OCI-LY7 (cell line): ENCODE measurements at regions not wholly inside any gene's neighbourhood (a gene's known extent, or its start where the extent isn't known, plus 50 kb on each side); places are given as distances from the start of the nearest gene placed in this dataset.

ENCODE experiments used
- BruUV-seq: library from RNA; stranded (reverse); fragments of 400-500 nt; replicated peaks from 2 replicates; lab custom pipeline; 2021; lab: Mats Ljungman, UMichigan
- CTCF ChIA-PET: fragments of 300-600 bp; sonication (Branson Sonifier 250); formaldehyde crosslinking; loops from one replicate; lab custom pipeline; 2022; ENCODE audit warnings: antibody characterized with exemption; ENCODE audit not compliant: unreplicated experiment; lab: Charles Lee
- POLR2A ChIA-PET: fragments of 300-600 bp; sonication (Branson Sonifier 250); formaldehyde crosslinking; loops from one replicate; lab custom pipeline; 2022; ENCODE audit warnings: antibody characterized with exemption; lab: Charles Lee
- DNase-seq: peaks from one replicate; pipeline ENCODE4 v3.0.0-alpha.2; 2015; ENCODE audit warnings: low spot score
- H2AFZ ChIP-seq: fragments of 200-600 bp; sonication (generic), shearing (Covaris generic); 2 replicates; pipeline ENCODE4 v1.6.1; 2014; ENCODE audit warnings: mild to moderate bottlenecking, antibody characterized with exemption, low read length, moderate library complexity
- H3K27ac ChIP-seq: fragments of 200-600 bp; sonication (generic); 2 replicates; pipeline ENCODE4 v1.5.1; 2014; ENCODE audit warnings: mixed run types, low read depth, mild to moderate bottlenecking, moderate library complexity, low read length, inconsistent platforms; ENCODE audit not compliant: poor library complexity, severe bottlenecking
- H3K36me3 ChIP-seq: fragments of 200-600 bp; sonication (generic); 2 replicates; pipeline ENCODE4 v1.6.1; 2014; ENCODE audit warnings: mild to moderate bottlenecking, antibody characterized with exemption, low read length, moderate library complexity, mixed read lengths; ENCODE audit not compliant: insufficient read depth
- H3K4me1 ChIP-seq: fragments of 200-600 bp; sonication (generic); 2 replicates; pipeline ENCODE4 v1.5.1; 2014; ENCODE audit warnings: mild to moderate bottlenecking, low read length; ENCODE audit not compliant: insufficient read depth, poor library complexity, severe bottlenecking
- H3K4me2 ChIP-seq: fragments of 200-600 bp; sonication (generic); 2 replicates; pipeline ENCODE4 v1.6.1; 2014; ENCODE audit warnings: mild to moderate bottlenecking, low read length
- H3K4me3 ChIP-seq: fragments of 200-600 bp; sonication (generic); 2 replicates; pipeline ENCODE4 v1.5.1; 2014; ENCODE audit warnings: mild to moderate bottlenecking, low read depth, low read length; ENCODE audit not compliant: poor library complexity, severe bottlenecking
- H3K79me2 ChIP-seq: fragments of 200-600 bp; sonication (generic); 2 replicates; pipeline ENCODE4 v1.6.1; 2016; ENCODE audit warnings: low read depth, mild to moderate bottlenecking, low read length, moderate library complexity, mixed read lengths; ENCODE audit not compliant: insufficient read depth
- H3K9me2 ChIP-seq: fragments of 200-600 bp; sonication (generic); 2 replicates; pipeline ENCODE4 v1.6.1; 2016; ENCODE audit warnings: mild to moderate bottlenecking, low read length, mixed read lengths; ENCODE audit not compliant: insufficient read depth
- H3K9me3 ChIP-seq: fragments of 200-600 bp; sonication (generic); 2 replicates; pipeline ENCODE4 v1.6.1; 2014; ENCODE audit warnings: mild to moderate bottlenecking, mixed run types, low read length, mixed read lengths
- H4K20me1 ChIP-seq: fragments of 200-600 bp; sonication (generic); 2 replicates; pipeline ENCODE4 v1.6.1; 2014; ENCODE audit warnings: mild to moderate bottlenecking, antibody characterized with exemption, low read length, moderate library complexity, mixed read lengths; ENCODE audit not compliant: insufficient read depth
- EZH2phosphoT487 ChIP-seq: fragments of 200-600 bp; sonication (generic); IDR thresholded peaks from 2 replicates; pipeline ENCODE4 v1.6.1; 2018; ENCODE audit warnings: low read depth, borderline replicate concordance, mild to moderate bottlenecking, mixed run types, antibody characterized with exemption, low read length, moderate library complexity, mixed read lengths
- intact Hi-C: fragments of 100-400 bp; cut with micrococcal nuclease; formaldehyde crosslinking; loops from one replicate; pipeline ENCODE4 v1.10.0; 2022; ENCODE audit not compliant: unreplicated experiment
- TF ChIP-seq, protein P1 (sequence below): fragments of 200-600 bp; sonication (generic); conservative IDR thresholded peaks from 2 replicates; pipeline ENCODE4 v1.5.1; 2014; ENCODE audit warnings: mild to moderate bottlenecking, antibody characterized with exemption, low read length, moderate library complexity, mixed read lengths

GRCh38 chr4:141497627-141498026 is 138.8 kb upstream of the IL15 start:
- no peak overlapping the region for H3K27ac ChIP-seq
- ChIA-PET POLR2A (no interaction called here), CTCF (no interaction called here)
- no peak overlapping the region for H3K4me2 ChIP-seq
- H3K4me1 ChIP-seq: no peaks in the 10 kb centered on the region
- H3K9me3 ChIP-seq: no peaks in the 10 kb centered on the region
- no TSS peak for BruUV-seq
- TF ChIP-seq, protein P1, sequence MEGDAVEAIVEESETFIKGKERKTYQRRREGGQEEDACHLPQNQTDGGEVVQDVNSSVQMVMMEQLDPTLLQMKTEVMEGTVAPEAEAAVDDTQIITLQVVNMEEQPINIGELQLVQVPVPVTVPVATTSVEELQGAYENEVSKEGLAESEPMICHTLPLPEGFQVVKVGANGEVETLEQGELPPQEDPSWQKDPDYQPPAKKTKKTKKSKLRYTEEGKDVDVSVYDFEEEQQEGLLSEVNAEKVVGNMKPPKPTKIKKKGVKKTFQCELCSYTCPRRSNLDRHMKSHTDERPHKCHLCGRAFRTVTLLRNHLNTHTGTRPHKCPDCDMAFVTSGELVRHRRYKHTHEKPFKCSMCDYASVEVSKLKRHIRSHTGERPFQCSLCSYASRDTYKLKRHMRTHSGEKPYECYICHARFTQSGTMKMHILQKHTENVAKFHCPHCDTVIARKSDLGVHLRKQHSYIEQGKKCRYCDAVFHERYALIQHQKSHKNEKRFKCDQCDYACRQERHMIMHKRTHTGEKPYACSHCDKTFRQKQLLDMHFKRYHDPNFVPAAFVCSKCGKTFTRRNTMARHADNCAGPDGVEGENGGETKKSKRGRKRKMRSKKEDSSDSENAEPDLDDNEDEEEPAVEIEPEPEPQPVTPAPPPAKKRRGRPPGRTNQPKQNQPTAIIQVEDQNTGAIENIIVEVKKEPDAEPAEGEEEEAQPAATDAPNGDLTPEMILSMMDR: no peak
- TF ChIP-seq EZH2phosphoT487: no peak
- intact Hi-C loops: no loop called here
- no peaks in the 10 kb centered on the region for H4K20me1 ChIP-seq
- H2AFZ ChIP-seq: no peak overlapping the region
- H3K9me2 ChIP-seq: no peaks in the 10 kb centered on the region
- DNase-seq: no peak
- no peaks in the 10 kb centered on the region for H3K79me2 ChIP-seq
- H3K4me3 ChIP-seq: no peak overlapping the region
- no peaks in the 10 kb centered on the region for H3K36me3 ChIP-seq

GRCh38 chr4:141499261-141499853 is 137.0 kb upstream of the IL15 start:
- Histone ChIP-seq H4K20me1 (no peaks in the 10 kb centered on the region), H3K79me2 (no peaks in the 10 kb centered on the region), H3K4me2 (no peak overlapping the region), H3K4me1 (no peaks in the 10 kb centered on the region), H3K9me2 (no peaks in the 10 kb centered on the region), H2AFZ (no peak overlapping the region), H3K27ac (no peak overlapping the region), H3K9me3 (no peaks in the 10 kb centered on the region), H3K4me3 (no peak overlapping the region), H3K36me3 (no peaks in the 10 kb centered on the region)
- no TSS peak for BruUV-seq
- ChIA-PET POLR2A (interaction anchor here (1.1 to 1.2 kb wide), 2 partner anchors 11 to 77 kb away, joined by 3 to 4 read pairs; no protein-coding TSS in a partner anchor), CTCF (no interaction called here)
- intact Hi-C loops: no loop called here
- no peak for DNase-seq
- no peak for TF ChIP-seq EZH2phosphoT487
- TF ChIP-seq, protein P1: no peak

GRCh38 chr4:141501395-141501794 is 135.0 kb upstream of the IL15 start:
- intact Hi-C loops: no loop called here
- BruUV-seq: no TSS peak
- ChIA-PET CTCF (no interaction called here), POLR2A (no interaction called here)
- DNase-seq: no peak
- H3K79me2 ChIP-seq: no peaks in the 10 kb centered on the region
- H2AFZ ChIP-seq: no peak overlapping the region
- no peaks in the 10 kb centered on the region for H3K9me2 ChIP-seq
- no peak overlapping the region for H3K4me3 ChIP-seq
- H4K20me1 ChIP-seq: no peaks in the 10 kb centered on the region
- H3K36me3 ChIP-seq: no peaks in the 10 kb centered on the region
- TF ChIP-seq, protein P1: no peak
- TF ChIP-seq EZH2phosphoT487: no peak
- H3K4me1 ChIP-seq: no peaks in the 10 kb centered on the region
- H3K9me3 ChIP-seq: no peaks in the 10 kb centered on the region
- no peak overlapping the region for H3K27ac ChIP-seq
- H3K4me2 ChIP-seq: no peak overlapping the region
